Pulmonary artery endothelial cell (primary cell): ENCODE measurements at regions not wholly inside any gene's neighbourhood (a gene's known extent, or its start where the extent isn't known, plus 50 kb on each side); places are given as distances from the start of the nearest gene placed in this dataset.

ENCODE experiments used
- DNase-seq: peaks from one replicate; pipeline ENCODE4 v3.0.0-alpha.2; 2011; ENCODE audit warnings: low read depth, low spot score

DNA sequence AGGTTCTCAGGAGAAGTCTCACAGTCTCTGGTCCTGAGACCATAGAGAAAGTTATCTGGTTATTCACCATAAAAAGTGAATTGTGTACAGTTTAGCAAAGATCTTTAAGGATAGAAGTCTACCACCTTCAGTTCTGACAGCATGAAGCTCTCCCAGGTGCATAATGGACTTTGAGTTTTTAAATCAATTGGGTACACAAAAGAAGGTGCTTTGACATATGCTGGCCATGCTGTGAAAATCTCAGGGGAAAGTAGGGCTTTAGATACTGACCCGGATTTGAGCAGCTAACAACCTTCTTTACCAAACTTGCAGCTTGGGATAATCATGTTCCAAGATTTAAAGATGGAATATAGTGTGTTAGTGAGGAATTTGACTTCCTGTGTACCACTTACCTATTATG lies 264.2 kb downstream of the ZSWIM6 start:
- no peak for DNase-seq

- DNase-seq = no peak
Observed at GRCh38 chr5:61597684-61598083, 265.6 kb downstream of the ZSWIM6 start.

- no peak for DNase-seq
Observed at GRCh38 chr5:61598126-61598525, 266.1 kb downstream of the ZSWIM6 start.

GRCh38 chr5:61599370-61600122 lies 267.5 kb downstream of the ZSWIM6 start:
- no peak for DNase-seq

GRCh38 chr5:61600123-61600444 lies 268.0 kb downstream of the ZSWIM6 start:
- no peak for DNase-seq

DNA sequence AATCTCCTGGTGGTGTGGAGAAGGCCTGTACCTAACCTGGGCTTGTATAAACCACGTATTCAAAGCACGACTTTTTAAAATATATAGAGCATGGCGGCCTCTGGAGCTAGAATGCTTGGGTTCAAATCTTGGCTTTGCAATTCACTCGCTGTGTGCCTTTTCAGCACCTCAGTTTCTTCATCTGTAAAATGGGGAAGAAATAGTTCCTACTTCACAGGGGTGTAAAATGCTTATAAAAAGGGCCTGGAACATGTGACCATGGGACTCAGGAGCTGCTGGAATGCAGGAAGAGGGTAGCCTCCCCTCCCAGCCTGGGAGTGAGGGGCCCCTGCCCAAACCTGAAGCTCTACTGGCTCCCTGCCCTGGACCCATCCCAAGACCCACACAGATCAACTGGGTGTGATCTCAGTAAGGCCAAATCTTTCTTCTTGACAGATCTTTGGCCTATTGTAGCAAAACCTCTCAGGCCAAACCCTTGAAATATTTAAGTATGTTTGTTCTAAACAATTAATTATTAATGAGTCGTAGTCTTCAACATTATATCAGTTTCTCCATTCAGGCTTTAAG lies 269.0 kb downstream of the ZSWIM6 start:
- DNase-seq = no peak

DNA sequence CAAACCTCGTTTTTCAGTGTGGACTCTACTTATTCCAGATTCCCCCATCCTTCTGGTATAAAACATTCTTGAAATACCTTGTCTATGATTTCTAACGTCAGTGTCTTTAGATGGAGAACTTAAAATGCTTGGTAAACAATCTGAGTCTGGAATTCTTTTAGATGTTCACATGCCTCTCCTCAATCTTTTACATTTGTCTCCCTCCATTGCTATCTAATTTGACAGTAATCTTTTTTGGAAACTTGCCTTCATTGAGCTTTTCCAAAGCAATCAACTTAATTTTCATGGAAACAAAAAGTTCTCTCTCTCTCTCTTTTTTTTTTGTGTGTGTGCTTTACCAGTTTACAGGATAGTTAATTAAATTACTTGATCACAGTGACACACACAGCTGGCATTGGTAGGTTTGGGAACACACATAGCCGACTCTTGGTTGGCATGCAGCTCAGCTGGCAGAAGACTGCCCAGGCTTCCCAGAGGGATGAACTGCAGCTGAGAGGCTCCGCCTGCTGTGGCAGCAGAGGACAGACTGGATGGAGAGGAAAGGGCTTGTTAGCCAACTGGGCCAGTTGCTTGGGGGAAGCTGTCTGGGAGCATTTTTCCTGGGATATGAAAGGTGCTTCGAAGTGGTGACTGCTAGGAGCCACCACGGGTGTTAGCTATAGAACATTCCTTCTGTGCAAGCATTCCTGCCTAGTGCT lies 271.3 kb downstream of the ZSWIM6 start:
- no peak for DNase-seq

- no peak for DNase-seq
Observed at GRCh38 chr5:61604076-61605025, 272.3 kb downstream of the ZSWIM6 start.

DNA sequence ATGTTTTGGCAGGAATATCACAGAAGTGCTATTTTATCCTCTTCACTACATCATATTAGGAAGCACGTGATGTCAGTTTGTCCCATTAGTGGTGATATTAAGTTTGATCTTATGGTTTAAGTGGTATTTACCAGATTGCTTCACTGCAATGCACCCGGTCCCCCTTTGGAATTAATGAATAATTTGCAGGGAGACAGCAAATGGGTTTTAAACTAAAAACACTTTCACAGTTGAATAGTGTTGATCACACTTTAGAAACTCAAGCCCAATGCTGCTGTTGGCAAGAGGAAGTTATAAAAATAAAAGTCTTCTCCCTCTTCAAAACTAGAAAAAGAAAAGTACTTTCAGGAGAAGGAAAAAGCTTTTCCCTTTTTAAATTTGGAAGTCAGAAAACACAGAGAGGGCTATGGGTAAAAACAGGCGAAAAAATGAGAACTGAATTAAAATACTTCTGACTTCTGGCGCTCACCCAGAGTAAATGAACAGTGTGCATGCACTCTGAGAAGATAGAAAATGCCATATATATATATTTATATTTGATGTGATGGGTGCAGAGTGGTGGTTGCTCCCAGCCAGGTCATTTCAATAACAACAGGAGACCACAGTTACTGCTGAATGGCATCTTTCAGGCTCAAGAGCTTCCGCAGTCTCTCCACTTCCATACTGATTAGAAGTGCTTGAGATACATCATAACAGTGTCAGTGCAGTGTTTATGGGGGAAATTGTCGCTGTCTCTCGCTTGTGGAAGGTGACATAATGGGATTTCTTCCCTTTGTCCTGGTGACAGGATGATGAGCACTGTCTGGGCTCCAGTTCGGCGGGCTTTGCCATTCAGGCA lies 278.0 kb downstream of the ZSWIM6 start:
- DNase-seq = no peak

- no peak for DNase-seq
Observed at GRCh38 chr5:61610678-61611024, 278.6 kb downstream of the ZSWIM6 start.

DNA sequence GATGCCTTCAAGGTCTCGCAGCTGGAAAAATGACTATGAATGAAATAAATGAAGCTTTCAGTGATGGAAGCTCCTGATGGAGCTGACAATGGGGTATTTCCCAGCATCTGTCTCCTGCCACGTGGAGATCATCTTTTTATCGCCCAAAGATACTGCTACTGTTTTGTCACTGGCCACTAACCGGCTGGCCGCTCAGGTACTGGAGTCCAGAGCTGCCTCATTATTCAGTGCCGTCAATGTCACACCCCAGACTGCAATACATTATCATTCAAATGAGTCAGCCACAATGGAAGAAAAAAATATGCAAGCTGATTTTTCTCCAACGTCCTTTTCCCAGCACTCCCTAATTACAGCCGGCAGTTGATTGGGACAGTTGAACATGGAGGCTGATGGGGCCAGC lies 280.4 kb downstream of the ZSWIM6 start:
- DNase-seq = no peak

DNA sequence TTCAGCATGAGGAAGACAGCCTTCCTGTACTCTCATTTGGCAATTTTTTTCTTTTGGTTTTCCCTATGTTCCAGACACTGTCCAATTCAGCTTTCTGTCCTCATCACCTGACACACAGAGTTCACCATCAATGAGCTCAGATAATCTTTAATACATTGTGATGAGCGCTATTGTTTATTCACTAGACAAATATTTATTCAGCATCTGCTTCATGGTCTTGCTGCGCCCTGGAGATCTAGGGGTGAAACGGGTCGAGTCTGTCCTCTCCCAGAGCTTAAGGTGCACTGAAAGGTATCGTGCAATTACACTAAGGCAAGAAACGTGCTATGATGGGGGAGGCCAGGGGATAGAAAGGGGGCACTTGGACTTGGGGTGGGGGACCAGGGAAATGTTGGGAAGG lies 281.6 kb downstream of the ZSWIM6 start:
- DNase-seq = no peak

DNA sequence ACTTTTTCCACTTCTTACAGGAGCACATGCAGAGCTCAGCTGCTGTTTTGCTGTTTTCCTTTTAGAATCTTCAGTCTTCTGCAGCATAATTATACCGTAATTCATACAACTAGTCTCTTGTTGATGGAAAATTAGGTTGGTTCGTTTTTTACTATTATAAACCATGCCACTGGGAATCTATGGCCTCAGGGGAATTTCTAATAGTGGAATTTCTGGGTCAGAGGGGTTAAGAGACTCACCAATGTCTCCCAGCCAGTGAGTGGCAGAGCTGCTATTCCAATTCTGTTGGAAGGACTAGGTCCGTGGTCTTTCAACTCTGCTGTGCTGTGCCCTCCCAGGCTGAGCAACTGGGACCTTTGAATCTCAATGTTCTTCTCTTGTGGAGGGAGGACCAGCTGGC lies 282.5 kb downstream of the ZSWIM6 start:
- DNase-seq = no peak

- DNase-seq = no peak
Observed at GRCh38 chr5:61617039-61617438, 285.0 kb downstream of the ZSWIM6 start.

GRCh38 chr5:61617995-61618525 lies 286.0 kb downstream of the ZSWIM6 start:
- DNase-seq = no peak

GRCh38 chr5:61618577-61618976 lies 286.5 kb downstream of the ZSWIM6 start:
- no peak for DNase-seq

GRCh38 chr5:61619289-61619688 lies 287.2 kb downstream of the ZSWIM6 start:
- DNase-seq = no peak

DNA sequence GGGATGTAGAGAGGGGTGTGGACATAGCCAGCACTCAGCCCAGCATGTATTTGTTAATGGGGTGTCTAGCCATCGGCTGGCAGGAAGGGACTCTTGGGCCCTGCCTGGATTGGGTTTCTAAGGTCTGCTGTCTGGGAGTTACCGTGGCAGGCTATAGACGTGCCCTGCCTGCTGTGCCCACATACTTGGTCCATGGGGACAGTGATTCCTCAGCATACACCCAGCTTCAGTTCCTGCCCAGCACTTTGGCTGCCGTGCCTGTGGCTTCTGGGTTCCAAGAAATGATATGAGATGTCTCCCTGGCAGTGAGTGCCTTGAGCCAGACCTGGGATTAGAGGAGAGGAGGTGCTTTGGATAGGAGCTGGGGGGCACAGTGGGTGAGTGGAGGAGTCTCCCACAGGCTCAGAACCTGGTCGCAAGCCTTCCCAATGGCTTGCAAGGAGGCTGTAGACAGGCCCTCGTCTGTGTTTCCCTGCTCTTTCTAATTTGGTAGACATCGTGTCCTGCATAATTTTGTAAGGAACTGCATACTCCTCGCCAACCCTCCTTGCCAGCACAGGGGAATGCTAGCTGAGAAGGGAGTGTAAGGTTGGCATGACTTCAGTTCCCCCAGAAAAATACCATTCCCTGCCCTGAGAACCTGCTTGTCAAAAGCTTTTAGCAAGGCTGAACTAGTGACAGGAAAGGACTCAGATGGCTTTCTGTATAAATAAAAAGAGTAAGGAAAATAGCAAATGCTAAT lies 287.9 kb downstream of the ZSWIM6 start:
- DNase-seq = no peak

DNA sequence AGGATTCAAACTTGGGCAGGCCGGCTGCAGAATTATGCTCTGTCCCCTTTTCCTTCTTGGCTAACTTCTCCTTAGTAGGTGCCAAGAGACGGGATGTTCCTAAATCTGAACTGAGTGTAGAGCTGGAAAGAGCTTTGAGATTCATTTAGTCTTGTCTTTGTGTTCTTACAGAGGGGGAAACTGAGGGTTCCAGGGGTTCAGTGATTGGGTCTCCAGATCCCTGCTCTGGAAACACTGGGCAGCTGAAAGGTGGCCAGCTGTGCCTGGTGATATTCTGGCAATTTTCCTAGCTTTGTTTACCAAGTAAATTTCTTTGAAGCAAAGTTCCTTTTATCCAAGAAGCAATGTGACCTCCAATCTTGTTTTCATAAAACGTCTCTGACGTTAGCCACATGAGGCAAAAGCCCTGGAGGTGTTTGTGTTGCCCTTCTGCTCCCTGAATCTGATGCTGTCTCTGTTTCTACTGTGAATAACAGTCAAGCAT lies 288.7 kb downstream of the ZSWIM6 start:
- DNase-seq = no peak

DNA sequence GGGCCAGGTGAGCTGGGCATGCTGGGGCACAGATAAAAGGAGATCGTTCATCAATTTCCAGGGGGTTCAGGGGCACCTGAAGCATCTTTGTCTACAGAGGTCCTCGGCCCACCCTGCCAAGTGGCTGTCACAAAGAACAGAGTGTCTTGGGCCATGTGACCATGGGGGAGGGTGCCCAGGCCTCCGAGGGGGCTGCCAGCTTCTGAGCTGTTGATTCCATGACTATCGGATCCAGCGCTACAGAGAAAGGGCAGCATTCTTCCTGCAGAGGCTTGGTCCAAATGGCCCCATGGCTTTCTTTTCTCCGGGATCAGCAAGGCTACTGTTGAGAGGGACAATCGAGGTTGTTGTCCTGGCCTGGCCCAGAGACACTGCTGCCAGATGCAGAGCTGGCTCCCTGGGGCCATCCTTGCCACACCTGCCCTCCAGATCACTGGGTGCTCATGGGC lies 289.2 kb downstream of the ZSWIM6 start:
- no peak for DNase-seq
